Activated naive CD8-positive, alpha-beta T cell treated with anti-CD3 and anti-CD28 coated beads, Interleukin-2, amount 10 ng/mL, durations not matched to agents 7 days and 5 days (primary cell): ENCODE measurements at regions not wholly inside any gene's neighbourhood (a gene's known extent, or its start where the extent isn't known, plus 50 kb on each side); places are given as distances from the start of the nearest gene placed in this dataset.
"Not testable (repeated sequence)": the region's sequence is repeated elsewhere in the genome, so short reads cannot be mapped to it uniquely, and the experiment has no call there.

Experiments
- ATAC-seq: fragments of 150-1000 bp; cut with Tn5 transposase; one replicate; pipeline ENCODE4 v1.10.0; 2021; ENCODE audit warnings: low read depth, moderate library complexity
- POLR2A ChIA-PET: fragments of 350-600 bp; sonication (Branson Sonifier 250); formaldehyde crosslinking; loops from one replicate; lab custom pipeline; 2021; ENCODE audit warnings: antibody characterized with exemption; lab: Charles Lee
- DNase-seq: peaks from one replicate; pipeline ENCODE4 v3.0.0; 2021
- H3K27ac Mint-ChIP-seq: one replicate; pipeline ENCODE4 v1.8.0; 2022; ENCODE audit warnings: mild to moderate bottlenecking, mixed read lengths
- H3K27me3 Mint-ChIP-seq: one replicate; pipeline ENCODE4 v1.8.0; 2022; ENCODE audit warnings: mild to moderate bottlenecking, moderate library complexity, mixed read lengths
- H3K36me3 Mint-ChIP-seq: one replicate; pipeline ENCODE4 v1.8.0; 2021; ENCODE audit warnings: mild to moderate bottlenecking, mixed read lengths
- H3K4me1 Mint-ChIP-seq: one replicate; pipeline ENCODE4 v1.8.0; 2021; ENCODE audit warnings: mixed read lengths
- H3K4me3 Mint-ChIP-seq: one replicate; pipeline ENCODE4 v1.8.0; 2022; ENCODE audit warnings: mild to moderate bottlenecking, moderate library complexity, mixed read lengths
- H3K9me3 Mint-ChIP-seq: one replicate; pipeline ENCODE4 v1.8.0; 2021; ENCODE audit warnings: mixed read lengths

DNA sequence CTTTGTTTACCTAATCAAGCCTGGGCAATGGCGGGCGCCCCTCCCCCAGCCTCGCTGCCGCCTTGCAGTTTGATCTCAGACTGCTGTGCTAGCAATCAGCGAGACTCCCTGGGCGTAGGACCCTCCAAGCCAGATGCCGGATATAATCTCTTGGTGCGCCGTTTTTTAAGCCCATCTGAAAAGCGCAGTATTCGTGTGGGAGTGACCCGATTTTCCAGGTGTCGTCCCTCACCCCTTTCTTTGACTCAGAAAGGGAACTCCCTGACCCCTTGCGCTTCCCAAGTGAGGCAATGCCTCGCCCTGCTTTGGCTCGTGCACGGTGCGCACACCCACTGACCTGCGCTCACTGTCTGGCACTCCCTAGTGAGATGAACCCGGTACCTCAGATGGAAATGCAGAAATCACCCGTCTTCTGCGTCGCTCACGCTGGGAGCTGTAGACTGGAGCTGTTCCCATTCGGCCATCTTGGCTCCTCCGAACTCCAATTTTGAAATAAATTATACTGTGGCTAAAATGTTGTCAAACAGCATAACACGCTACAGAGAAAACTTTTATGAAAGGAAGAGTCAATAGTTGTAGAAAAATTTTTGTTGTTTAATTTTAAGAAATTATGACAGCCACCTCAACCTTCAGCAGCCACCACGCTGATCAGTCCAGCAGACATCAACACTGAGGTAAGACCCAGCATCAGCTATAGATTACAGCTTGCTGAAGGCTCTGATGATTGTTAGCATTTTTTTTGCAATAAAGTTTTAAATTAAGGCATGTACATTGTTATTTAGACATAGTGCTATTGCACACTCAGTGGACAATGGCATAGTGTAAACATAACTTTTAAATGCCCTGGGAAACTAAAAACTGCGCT is 384.7 kb upstream of the DEPDC1 start:
- H3K27me3 Mint-ChIP-seq, H3K4me3 Mint-ChIP-seq, POLR2A ChIA-PET, DNase-seq, H3K27ac Mint-ChIP-seq, H3K4me1 Mint-ChIP-seq, H3K9me3 Mint-ChIP-seq, ATAC-seq, H3K36me3 Mint-ChIP-seq: not testable (repeated sequence)

DNA sequence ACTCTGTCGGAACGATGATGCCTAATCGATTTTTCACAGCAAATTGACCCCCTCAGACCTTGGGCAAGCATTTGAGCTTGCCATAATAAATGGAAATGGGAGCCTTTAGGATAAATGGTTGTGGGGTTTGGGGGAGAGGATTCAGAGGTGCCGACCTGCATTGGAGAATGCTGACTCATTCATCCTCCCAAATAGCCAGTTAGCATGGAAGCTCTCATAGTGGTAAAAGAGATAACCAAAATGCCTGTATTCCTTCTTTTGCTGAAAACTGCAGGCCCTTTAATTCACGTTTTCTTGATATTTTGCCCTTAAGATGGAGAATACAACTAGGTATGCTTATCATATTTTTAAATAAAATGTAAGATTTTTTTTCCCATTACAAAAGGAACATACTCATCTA is 392.6 kb upstream of the DEPDC1 start:
- POLR2A ChIA-PET, result no interaction called here
- ATAC-seq, result no peak

GRCh38 chr1:68890736-68891135 is 393.9 kb upstream of the DEPDC1 start:
- Mint-ChIP-seq H3K27me3 (no peaks in the 10 kb centered on the region), H3K9me3 (peaks cover 3% of the 10 kb centered on the region), H3K36me3 (no peaks in the 10 kb centered on the region), H3K27ac (no peak overlapping the region), H3K4me3 (no peak overlapping the region), H3K4me1 (no peaks in the 10 kb centered on the region)
- no peak for DNase-seq
- no peak for ATAC-seq
- POLR2A ChIA-PET, result no interaction called here

More for the DNA sequence above, 392.6 kb upstream of the DEPDC1 start:
- H3K4me1 Mint-ChIP-seq, result no peaks in the 10 kb centered on the region
- H3K36me3 Mint-ChIP-seq, result no peaks in the 10 kb centered on the region
- no peak overlapping the region for H3K27ac Mint-ChIP-seq
- H3K9me3 Mint-ChIP-seq, result peaks cover 3% of the 10 kb centered on the region
- H3K4me3 Mint-ChIP-seq, result no peak overlapping the region
- H3K27me3 Mint-ChIP-seq, result no peaks in the 10 kb centered on the region
- DNase-seq, result no peak

DNA sequence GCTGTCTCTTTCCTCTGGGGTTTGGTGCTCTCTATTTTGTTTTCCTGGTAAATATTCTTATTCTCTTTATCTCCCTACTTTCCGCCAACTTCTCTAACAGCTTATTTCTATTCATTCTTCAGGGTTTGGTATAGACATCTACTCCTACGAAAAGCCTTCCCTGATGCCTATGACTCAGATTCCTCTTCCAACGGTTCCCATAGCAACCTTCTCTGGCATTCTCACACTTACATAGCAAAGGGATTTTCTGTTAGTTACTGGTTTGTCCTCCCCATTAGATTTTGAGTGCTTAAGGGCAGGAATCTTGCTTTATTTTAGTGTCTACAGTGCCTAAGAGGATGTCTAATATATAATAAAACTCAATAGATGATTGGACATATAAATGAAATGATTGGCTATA is 407.6 kb upstream of the DEPDC1 start:
- Mint-ChIP-seq H3K27me3 (no peaks in the 10 kb centered on the region), H3K4me1 (no peaks in the 10 kb centered on the region), H3K36me3 (no peaks in the 10 kb centered on the region), H3K9me3 (no peaks in the 10 kb centered on the region), H3K27ac (no peak overlapping the region), H3K4me3 (no peak overlapping the region)
- POLR2A ChIA-PET, result no interaction called here
- ATAC-seq (no peak), DNase-seq (no peak)

DNA sequence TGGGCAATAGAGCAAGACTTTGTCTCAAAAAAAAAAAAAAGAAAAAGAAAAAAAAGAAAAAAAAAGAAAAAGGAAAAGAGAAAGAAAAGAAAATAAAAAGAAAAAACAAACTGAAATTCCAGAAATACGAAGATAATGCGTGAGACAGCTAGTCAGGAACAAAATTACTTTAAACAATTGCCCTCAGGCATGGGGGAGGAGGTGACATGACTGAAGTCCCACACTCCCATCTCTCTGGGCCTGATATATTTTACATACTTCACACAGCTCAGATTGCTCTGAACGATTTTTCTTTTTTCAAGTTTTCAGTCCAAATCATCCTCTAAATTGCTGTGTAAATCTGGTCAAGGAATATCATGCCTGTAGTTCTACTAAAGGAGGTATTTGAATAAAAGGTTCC is 409.5 kb upstream of the DEPDC1 start:
- no peaks in the 10 kb centered on the region for H3K27me3 Mint-ChIP-seq
- no peak overlapping the region for H3K27ac Mint-ChIP-seq
- H3K4me3 Mint-ChIP-seq, result no peak overlapping the region
- H3K9me3 Mint-ChIP-seq, result peaks cover 5% of the 10 kb centered on the region
- POLR2A ChIA-PET, result no interaction called here
- H3K4me1 Mint-ChIP-seq, result no peaks in the 10 kb centered on the region
- H3K36me3 Mint-ChIP-seq, result no peaks in the 10 kb centered on the region
- DNase-seq (no peak), ATAC-seq (no peak)

GRCh38 chr1:68907491-68907890 is 410.6 kb upstream of the DEPDC1 start:
- Mint-ChIP-seq H3K4me3 (no peak overlapping the region), H3K27me3 (no peaks in the 10 kb centered on the region), H3K4me1 (no peaks in the 10 kb centered on the region), H3K36me3 (no peaks in the 10 kb centered on the region), H3K9me3 (peaks cover 5% of the 10 kb centered on the region), H3K27ac (no peak overlapping the region)
- DNase-seq (no peak), ATAC-seq (no peak)
- POLR2A ChIA-PET, result no interaction called here

DNA sequence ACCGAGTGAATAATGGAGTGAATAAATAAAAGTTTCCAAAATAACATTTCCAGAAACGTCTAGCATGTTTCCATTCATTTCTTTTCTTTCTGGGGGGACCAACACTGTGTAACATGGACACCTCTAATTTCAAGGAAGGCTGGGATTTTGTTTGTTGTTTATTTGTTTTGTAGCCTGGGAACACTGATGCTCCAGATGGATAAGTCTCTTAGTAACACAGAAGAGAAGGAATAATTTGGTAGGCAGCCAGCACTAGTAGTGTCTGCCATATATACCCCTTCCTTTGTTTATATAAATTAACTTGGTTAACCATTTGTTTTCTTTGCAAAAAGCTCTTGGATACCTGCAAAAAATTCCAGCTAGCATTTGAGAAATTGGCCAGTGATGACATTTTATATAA is 411.4 kb upstream of the DEPDC1 start:
- Mint-ChIP-seq H3K27me3 (no peaks in the 10 kb centered on the region), H3K36me3 (no peaks in the 10 kb centered on the region), H3K4me3 (no peak overlapping the region), H3K4me1 (no peaks in the 10 kb centered on the region), H3K9me3 (peaks cover 5% of the 10 kb centered on the region), H3K27ac (no peak overlapping the region)
- DNase-seq (no peak), ATAC-seq (no peak)
- POLR2A ChIA-PET, result no interaction called here

DNA sequence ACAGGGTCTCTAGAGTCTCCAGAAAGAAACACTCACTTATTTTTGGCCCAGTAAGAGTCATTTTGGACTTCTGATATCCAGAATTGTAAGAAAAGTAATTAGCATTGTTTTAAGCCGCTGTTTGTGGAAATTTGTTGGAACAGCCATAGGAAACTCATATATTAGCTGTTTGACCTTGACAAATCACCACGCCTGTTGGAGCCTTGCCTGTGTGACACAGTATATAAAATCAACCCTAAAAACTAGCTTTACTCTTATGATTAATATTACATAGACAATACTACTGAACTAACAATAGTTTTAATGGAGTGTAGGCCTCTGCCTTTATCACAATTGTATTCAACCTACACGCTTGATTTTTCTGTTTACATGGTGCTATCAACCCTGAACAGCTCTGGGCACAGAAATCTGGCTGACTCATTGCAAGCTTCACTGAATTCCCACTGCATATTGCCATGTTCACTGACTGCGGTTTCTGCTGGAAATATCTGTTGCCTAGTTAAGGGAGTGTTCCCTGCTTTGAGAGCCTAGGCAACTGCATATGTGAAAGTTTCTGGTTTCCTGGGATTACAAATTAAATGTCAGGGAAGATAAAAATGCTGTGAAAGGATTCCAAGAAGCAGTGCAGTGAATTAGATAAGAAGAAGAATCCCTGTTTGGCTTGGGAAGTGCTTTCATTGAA is 419.5 kb upstream of the DEPDC1 start:
- no peaks in the 10 kb centered on the region for H3K36me3 Mint-ChIP-seq
- POLR2A ChIA-PET, result no interaction called here
- no peaks in the 10 kb centered on the region for H3K4me1 Mint-ChIP-seq
- DNase-seq, result no peak
- H3K9me3 Mint-ChIP-seq, result peaks cover 1% of the 10 kb centered on the region
- no peak overlapping the region for H3K27ac Mint-ChIP-seq
- H3K27me3 Mint-ChIP-seq, result no peaks in the 10 kb centered on the region
- H3K4me3 Mint-ChIP-seq, result no peak overlapping the region
- no peak for ATAC-seq

- no peak for ATAC-seq
- Mint-ChIP-seq H3K4me1 (no peaks in the 10 kb centered on the region), H3K27ac (no peak overlapping the region), H3K9me3 (peaks cover 1% of the 10 kb centered on the region), H3K36me3 (no peaks in the 10 kb centered on the region), H3K4me3 (no peak overlapping the region), H3K27me3 (no peaks in the 10 kb centered on the region)
- DNase-seq, result no peak
- POLR2A ChIA-PET, result no interaction called here
Measured at GRCh38 chr1:68917456-68917855, 420.6 kb upstream of the DEPDC1 start.

DNA sequence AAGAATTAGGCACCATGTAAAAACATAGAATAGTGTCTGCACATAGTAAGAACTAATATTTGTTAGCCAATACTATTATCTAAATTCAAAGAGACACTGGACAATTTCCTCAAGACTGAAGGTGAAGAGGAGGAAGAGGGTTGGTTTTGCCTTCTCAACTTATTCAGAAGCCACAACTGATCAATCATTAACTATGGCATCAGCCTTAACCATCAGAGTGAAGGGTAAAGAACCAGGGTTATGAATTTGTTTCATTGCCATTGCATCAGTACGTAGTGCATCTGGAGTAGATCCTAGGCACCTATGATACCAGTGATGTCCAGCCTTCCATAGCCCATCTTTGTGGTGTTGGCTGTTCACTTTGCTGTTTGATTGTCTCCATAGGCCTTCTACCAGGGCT is 421.7 kb upstream of the DEPDC1 start:
- ATAC-seq (no peak), DNase-seq (no peak)
- POLR2A ChIA-PET, result no interaction called here
- H3K27me3 Mint-ChIP-seq, result no peaks in the 10 kb centered on the region
- no peaks in the 10 kb centered on the region for H3K4me1 Mint-ChIP-seq
- H3K36me3 Mint-ChIP-seq, result no peaks in the 10 kb centered on the region
- no peak overlapping the region for H3K27ac Mint-ChIP-seq
- peaks cover 1% of the 10 kb centered on the region for H3K9me3 Mint-ChIP-seq
- H3K4me3 Mint-ChIP-seq, result no peak overlapping the region

DNA sequence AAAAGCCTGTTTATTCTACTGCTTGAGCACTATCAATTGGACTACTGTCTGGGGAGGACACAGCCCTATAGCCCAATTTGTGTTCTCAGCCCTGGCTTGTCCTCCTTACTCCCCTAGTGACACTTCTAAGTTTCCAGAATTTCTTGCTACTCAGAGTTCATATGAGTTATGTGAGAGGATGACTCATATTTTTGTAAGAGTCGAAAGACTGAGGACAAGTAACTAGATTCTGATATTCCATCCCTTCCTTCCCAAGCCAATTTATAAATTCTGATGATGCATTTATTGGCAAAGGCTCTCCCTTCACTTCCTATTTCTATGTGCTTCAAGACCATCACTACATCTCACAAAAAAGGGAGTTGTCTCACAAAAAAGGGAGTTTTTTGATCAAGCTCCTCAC is 422.2 kb upstream of the DEPDC1 start:
- no peak for ATAC-seq
- POLR2A ChIA-PET, result no interaction called here
- Mint-ChIP-seq H3K4me3 (no peak overlapping the region), H3K27ac (no peak overlapping the region), H3K27me3 (no peaks in the 10 kb centered on the region), H3K9me3 (peaks cover 1% of the 10 kb centered on the region), H3K36me3 (no peaks in the 10 kb centered on the region), H3K4me1 (no peaks in the 10 kb centered on the region)
- no peak for DNase-seq

GRCh38 chr1:68923475-68924088 is 426.7 kb upstream of the DEPDC1 start:
- DNase-seq, H3K36me3 Mint-ChIP-seq, ATAC-seq, POLR2A ChIA-PET, H3K9me3 Mint-ChIP-seq, H3K4me1 Mint-ChIP-seq, H3K27me3 Mint-ChIP-seq, H3K27ac Mint-ChIP-seq, H3K4me3 Mint-ChIP-seq: not testable (repeated sequence)

- DNase-seq (no peak), ATAC-seq (no peak)
- H3K4me1 Mint-ChIP-seq, result no peaks in the 10 kb centered on the region
- no peaks in the 10 kb centered on the region for H3K9me3 Mint-ChIP-seq
- no peaks in the 10 kb centered on the region for H3K27me3 Mint-ChIP-seq
- no peak overlapping the region for H3K27ac Mint-ChIP-seq
- H3K36me3 Mint-ChIP-seq, result no peaks in the 10 kb centered on the region
- H3K4me3 Mint-ChIP-seq, result no peak overlapping the region
- POLR2A ChIA-PET, result no interaction called here
Measured at GRCh38 chr1:68930101-68930500, 433.2 kb upstream of the DEPDC1 start.

DNA sequence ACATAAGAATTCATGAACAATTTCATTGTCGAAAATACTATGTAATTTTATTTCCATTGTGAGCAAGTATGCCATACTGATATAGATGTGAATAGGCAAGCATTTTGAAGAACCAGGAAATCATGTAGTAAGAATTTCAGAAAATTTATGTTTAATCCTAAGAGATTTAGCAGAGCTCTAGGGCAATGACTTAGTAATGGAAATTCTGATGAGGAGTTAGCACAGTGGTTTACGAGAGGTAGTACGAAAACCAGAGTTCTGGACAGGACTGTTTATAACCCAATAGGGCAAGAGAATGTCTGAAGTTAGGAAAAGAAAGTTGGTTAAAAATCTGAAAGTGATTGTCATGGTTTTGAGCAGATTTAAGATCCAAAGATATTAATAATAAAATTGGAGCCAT is 439.6 kb upstream of the DEPDC1 start:
- no peaks in the 10 kb centered on the region for H3K27me3 Mint-ChIP-seq
- no peaks in the 10 kb centered on the region for H3K4me1 Mint-ChIP-seq
- H3K36me3 Mint-ChIP-seq, result no peaks in the 10 kb centered on the region
- POLR2A ChIA-PET, result no interaction called here
- no peak overlapping the region for H3K27ac Mint-ChIP-seq
- peaks cover 3% of the 10 kb centered on the region for H3K9me3 Mint-ChIP-seq
- H3K4me3 Mint-ChIP-seq, result no peak overlapping the region
- DNase-seq, result no peak
- ATAC-seq, result no peak
